Adrenal gland (tissue), 5 donors: ENCODE measurements at regions not wholly inside any gene's neighbourhood (a gene's known extent, or its start where the extent isn't known, plus 50 kb on each side); places are given as distances from the start of the nearest gene placed in this dataset.

Source experiments
- CTCF ChIP-seq, 6 experiments: fragments of 450-650 bp in 4 of 6; fragments of 200-600 bp in 2 of 6; sonication (generic) in 1 of 6; IDR thresholded peaks; 1 replicate in 5 of 6; 2 replicates in 1 of 6; pipeline versions ENCODE4 v1.5.1 to v1.8.0; 2016 to 2021; ENCODE audit warnings: antibody characterized with exemption in 6 of 6, mild to moderate bottlenecking in 2 of 6, moderate library complexity in 1 of 6
- POLR2A ChIP-seq, 2 donors: fragments of 450-650 bp; IDR thresholded peaks; one replicate each; pipeline ENCODE4 v1.6.1; 2017; ENCODE audit warnings: antibody characterized with exemption in 2 of 2, mild to moderate bottlenecking in 2 of 2, moderate library complexity in 1 of 2
- donor health status: DM: no; HTN: no; CAD: no.

GRCh38 chr1:199685369-199685768 is 342.1 kb upstream of the NR5A2 start:
- TF ChIP-seq POLR2A (IDR thresholded peaks at IDR 0.05) (no peak), CTCF (IDR thresholded peaks at IDR 0.05) (no peak)
